ENCODE measurements at regions not wholly inside any gene's neighbourhood (a gene's known extent, or its start where the extent isn't known, plus 50 kb on each side); places are given as distances from the start of the nearest gene placed in this dataset.

DNA sequence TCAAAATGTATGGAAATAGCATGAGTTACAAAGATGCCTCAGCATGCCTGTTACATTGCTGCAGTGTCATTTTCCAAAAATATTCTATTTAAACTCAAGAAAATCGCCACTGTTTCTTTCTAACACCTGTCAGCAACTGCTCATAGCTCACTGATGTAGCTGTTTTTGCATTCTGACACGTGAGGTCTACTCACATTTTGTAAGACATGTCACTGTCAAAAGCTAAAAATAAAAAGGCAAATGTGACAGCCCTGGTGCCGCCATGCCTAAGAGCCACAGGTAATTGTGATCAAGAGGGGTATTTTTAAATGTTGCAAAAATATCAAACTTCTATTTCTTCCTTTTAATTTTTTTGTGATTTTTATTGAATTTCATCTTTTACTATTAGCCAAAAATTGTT is 556.2 kb upstream of the TMPRSS15 start:
- Histone ChIP-seq H3K4me1 (ENCODE audit: control insufficient read depth in 1 of 2, insufficient read depth in 2 of 2, low read length in 2 of 2) (no peaks in the 10 kb centered on the region), H3K36me3 (ENCODE audit: control insufficient read depth in 1 of 2, insufficient read depth in 2 of 2, low read length in 2 of 2) (no peaks in the 10 kb centered on the region), H3K79me1 (ENCODE audit: low read length) (no peaks in the 10 kb centered on the region), H2BK5ac (ENCODE audit: low read depth, low read length, poor library complexity) (no peak overlapping the region), H3K14ac (ENCODE audit: low read length) (no peak overlapping the region), H3K4me2 (ENCODE audit: low read length) (no peak overlapping the region), H3K4ac (ENCODE audit: low read depth, low read length) (no peak overlapping the region), H3K9ac (ENCODE audit: low read length) (no peak overlapping the region), H4K12ac (ENCODE audit: low read depth, low read length) (no peak overlapping the region), H4K91ac (ENCODE audit: low read depth, low read length) (no peak overlapping the region), H3K79me2 (ENCODE audit: control insufficient read depth, insufficient read depth, low read length, poor library complexity) (no peaks in the 10 kb centered on the region), H3K9me3 (ENCODE audit: insufficient read depth, low read depth, low read length) (no peaks in the 10 kb centered on the region), H3K23ac (ENCODE audit: low read length) (no peak overlapping the region), H3K27ac (ENCODE audit: low read depth, low read length) (no peak overlapping the region), H2AFZ (ENCODE audit: insufficient read depth, low read length, poor library complexity) (no peak overlapping the region), H2AK5ac (ENCODE audit: low read length) (no peak overlapping the region), H2BK12ac (ENCODE audit: low read length) (no peak overlapping the region), H3K27me3 (ENCODE audit: insufficient read depth, low read length) (no peaks in the 10 kb centered on the region), H3K18ac (ENCODE audit: low read length) (no peak overlapping the region), H2BK120ac (ENCODE audit: insufficient read depth, low read length, poor library complexity) (no peak overlapping the region), H4K8ac (ENCODE audit: low read depth, low read length) (no peak overlapping the region), H3K4me3 (ENCODE audit: low read depth, low read length) (no peak overlapping the region)
- DNase-seq: no peak
- no CpG with 5 or more reads among the region's 3 CpGs for WGBS (ENCODE audit: extremely low coverage, insufficient coverage, insufficient read length)

DNA sequence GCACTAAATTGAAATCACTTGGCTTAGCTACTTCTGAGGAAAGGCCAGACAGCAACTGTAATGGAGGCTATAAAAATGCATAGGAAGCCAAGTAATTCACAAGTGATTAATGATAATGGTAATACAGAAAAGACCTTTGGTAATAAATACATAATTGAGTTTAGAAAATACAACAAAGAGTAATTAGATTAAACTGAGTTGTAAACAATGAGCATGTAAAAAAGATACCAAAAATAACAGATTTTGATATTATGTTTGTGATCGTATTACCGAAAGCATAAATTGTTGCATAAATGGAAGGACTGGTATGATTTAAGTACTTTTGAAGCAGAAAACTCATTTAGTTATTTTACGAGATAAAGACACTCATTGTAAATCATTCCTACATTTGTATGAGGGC is 556.7 kb upstream of the TMPRSS15 start:
- H2AK5ac ChIP-seq (ENCODE audit: low read length): no peak overlapping the region
- no peaks in the 10 kb centered on the region for H3K27me3 ChIP-seq (ENCODE audit: insufficient read depth, low read length)
- no CpG with 5 or more reads among the region's 3 CpGs for WGBS (ENCODE audit: extremely low coverage, insufficient coverage, insufficient read length)
- H3K4me3 ChIP-seq (ENCODE audit: low read depth, low read length): no peak overlapping the region
- H2BK5ac ChIP-seq (ENCODE audit: low read depth, low read length, poor library complexity): no peak overlapping the region
- no peaks in the 10 kb centered on the region for H3K36me3 ChIP-seq (ENCODE audit: control insufficient read depth in 1 of 2, insufficient read depth in 2 of 2, low read length in 2 of 2)
- no peaks in the 10 kb centered on the region for H3K79me1 ChIP-seq (ENCODE audit: low read length)
- no peak overlapping the region for H3K4me2 ChIP-seq (ENCODE audit: low read length)
- no peak overlapping the region for H4K12ac ChIP-seq (ENCODE audit: low read depth, low read length)
- H3K9ac ChIP-seq (ENCODE audit: low read length): no peak overlapping the region
- no peak overlapping the region for H4K91ac ChIP-seq (ENCODE audit: low read depth, low read length)
- no peak overlapping the region for H3K23ac ChIP-seq (ENCODE audit: low read length)
- H3K79me2 ChIP-seq (ENCODE audit: control insufficient read depth, insufficient read depth, low read length, poor library complexity): no peaks in the 10 kb centered on the region
- no peak overlapping the region for H3K27ac ChIP-seq (ENCODE audit: low read depth, low read length)
- no peak overlapping the region for H2AFZ ChIP-seq (ENCODE audit: insufficient read depth, low read length, poor library complexity)
- no peak overlapping the region for H2BK12ac ChIP-seq (ENCODE audit: low read length)
- no peaks in the 10 kb centered on the region for H3K4me1 ChIP-seq (ENCODE audit: control insufficient read depth in 1 of 2, insufficient read depth in 2 of 2, low read length in 2 of 2)
- no peak overlapping the region for H3K4ac ChIP-seq (ENCODE audit: low read depth, low read length)
- H3K9me3 ChIP-seq (ENCODE audit: insufficient read depth, low read depth, low read length): no peaks in the 10 kb centered on the region
- no peak overlapping the region for H3K14ac ChIP-seq (ENCODE audit: low read length)
- DNase-seq: no peak
- H3K18ac ChIP-seq (ENCODE audit: low read length): no peak overlapping the region
- H4K8ac ChIP-seq (ENCODE audit: low read depth, low read length): no peak overlapping the region
- H2BK120ac ChIP-seq (ENCODE audit: insufficient read depth, low read length, poor library complexity): no peak overlapping the region

DNA sequence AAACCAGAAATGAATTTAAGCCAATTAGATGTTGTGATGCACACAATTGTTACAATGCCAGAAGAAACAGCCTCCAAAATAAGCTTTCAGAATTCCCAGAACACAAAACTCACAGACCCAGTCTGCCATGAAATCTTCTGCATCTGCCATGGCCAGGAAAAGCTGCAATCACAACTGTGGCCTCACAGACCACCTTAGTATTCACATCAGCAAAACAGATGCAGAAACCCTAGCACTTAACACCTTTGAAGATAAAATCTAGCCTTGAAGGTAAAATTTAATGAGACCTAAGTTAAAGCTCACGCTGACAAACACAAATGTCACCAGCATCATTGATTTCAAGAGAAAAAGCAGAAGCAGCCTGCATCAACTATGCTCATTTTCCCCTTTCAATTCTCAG is 566.8 kb upstream of the TMPRSS15 start:
- Histone ChIP-seq H3K4ac (ENCODE audit: low read depth, low read length) (no peak overlapping the region), H3K4me2 (ENCODE audit: low read length) (no peak overlapping the region), H4K91ac (ENCODE audit: low read depth, low read length) (no peak overlapping the region), H4K8ac (ENCODE audit: low read depth, low read length) (no peak overlapping the region), H3K79me1 (ENCODE audit: low read length) (no peaks in the 10 kb centered on the region), H3K4me3 (ENCODE audit: low read depth, low read length) (no peak overlapping the region), H3K9ac (ENCODE audit: low read length) (no peak overlapping the region), H2AFZ (ENCODE audit: insufficient read depth, low read length, poor library complexity) (no peak overlapping the region), H3K27ac (ENCODE audit: low read depth, low read length) (no peak overlapping the region), H2BK120ac (ENCODE audit: insufficient read depth, low read length, poor library complexity) (no peak overlapping the region), H2BK5ac (ENCODE audit: low read depth, low read length, poor library complexity) (no peak overlapping the region), H4K12ac (ENCODE audit: low read depth, low read length) (no peak overlapping the region), H2BK12ac (ENCODE audit: low read length) (no peak overlapping the region), H3K9me3 (ENCODE audit: insufficient read depth, low read depth, low read length) (no peaks in the 10 kb centered on the region), H3K4me1 (ENCODE audit: control insufficient read depth in 1 of 2, insufficient read depth in 2 of 2, low read length in 2 of 2) (no peaks in the 10 kb centered on the region), H3K18ac (ENCODE audit: low read length) (no peak overlapping the region), H2AK5ac (ENCODE audit: low read length) (no peak overlapping the region), H3K79me2 (ENCODE audit: control insufficient read depth, insufficient read depth, low read length, poor library complexity) (no peaks in the 10 kb centered on the region), H3K14ac (ENCODE audit: low read length) (no peak overlapping the region), H3K27me3 (ENCODE audit: insufficient read depth, low read length) (no peaks in the 10 kb centered on the region), H3K36me3 (ENCODE audit: control insufficient read depth in 1 of 2, insufficient read depth in 2 of 2, low read length in 2 of 2) (no peaks in the 10 kb centered on the region), H3K23ac (ENCODE audit: low read length) (no peak overlapping the region)
- WGBS (ENCODE audit: extremely low coverage, insufficient coverage, insufficient read length): no CpG with 5 or more reads among the region's 1 CpG
- no peak for DNase-seq

DNA sequence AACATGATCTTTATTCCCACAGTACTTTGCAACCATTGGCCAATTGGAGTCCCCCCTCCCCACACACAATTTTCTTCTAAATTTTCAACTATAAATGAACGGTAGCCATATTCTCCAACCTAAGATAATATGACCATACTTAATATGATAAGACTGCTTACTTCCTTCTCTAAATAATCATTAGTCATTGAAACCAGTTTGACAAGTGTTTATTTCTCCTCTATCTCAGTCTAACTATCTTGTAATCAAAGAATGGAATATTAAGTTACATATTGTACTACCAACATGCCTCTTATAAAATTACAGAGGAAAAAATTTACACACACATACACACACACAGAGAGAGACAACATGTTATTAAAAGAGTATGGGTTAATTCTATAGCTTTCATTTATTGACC is 567.4 kb upstream of the TMPRSS15 start:
- Histone ChIP-seq H2BK120ac (ENCODE audit: insufficient read depth, low read length, poor library complexity) (no peak overlapping the region), H3K27me3 (ENCODE audit: insufficient read depth, low read length) (no peaks in the 10 kb centered on the region), H3K4me1 (ENCODE audit: control insufficient read depth in 1 of 2, insufficient read depth in 2 of 2, low read length in 2 of 2) (no peaks in the 10 kb centered on the region), H3K36me3 (ENCODE audit: control insufficient read depth in 1 of 2, insufficient read depth in 2 of 2, low read length in 2 of 2) (no peaks in the 10 kb centered on the region), H3K9me3 (ENCODE audit: insufficient read depth, low read depth, low read length) (no peaks in the 10 kb centered on the region), H3K4me2 (ENCODE audit: low read length) (no peak overlapping the region), H2BK5ac (ENCODE audit: low read depth, low read length, poor library complexity) (no peak overlapping the region), H3K79me1 (ENCODE audit: low read length) (no peaks in the 10 kb centered on the region), H2BK12ac (ENCODE audit: low read length) (no peak overlapping the region), H3K79me2 (ENCODE audit: control insufficient read depth, insufficient read depth, low read length, poor library complexity) (no peaks in the 10 kb centered on the region), H2AK5ac (ENCODE audit: low read length) (no peak overlapping the region), H3K9ac (ENCODE audit: low read length) (no peak overlapping the region), H3K18ac (ENCODE audit: low read length) (no peak overlapping the region), H3K27ac (ENCODE audit: low read depth, low read length) (no peak overlapping the region), H3K23ac (ENCODE audit: low read length) (no peak overlapping the region), H4K91ac (ENCODE audit: low read depth, low read length) (no peak overlapping the region), H3K4ac (ENCODE audit: low read depth, low read length) (no peak overlapping the region), H3K14ac (ENCODE audit: low read length) (no peak overlapping the region), H3K4me3 (ENCODE audit: low read depth, low read length) (no peak overlapping the region), H2AFZ (ENCODE audit: insufficient read depth, low read length, poor library complexity) (no peak overlapping the region), H4K8ac (ENCODE audit: low read depth, low read length) (no peak overlapping the region), H4K12ac (ENCODE audit: low read depth, low read length) (no peak overlapping the region)
- no peak for DNase-seq
- WGBS (ENCODE audit: extremely low coverage, insufficient coverage, insufficient read length): no CpG with 5 or more reads among the region's 1 CpG

DNA sequence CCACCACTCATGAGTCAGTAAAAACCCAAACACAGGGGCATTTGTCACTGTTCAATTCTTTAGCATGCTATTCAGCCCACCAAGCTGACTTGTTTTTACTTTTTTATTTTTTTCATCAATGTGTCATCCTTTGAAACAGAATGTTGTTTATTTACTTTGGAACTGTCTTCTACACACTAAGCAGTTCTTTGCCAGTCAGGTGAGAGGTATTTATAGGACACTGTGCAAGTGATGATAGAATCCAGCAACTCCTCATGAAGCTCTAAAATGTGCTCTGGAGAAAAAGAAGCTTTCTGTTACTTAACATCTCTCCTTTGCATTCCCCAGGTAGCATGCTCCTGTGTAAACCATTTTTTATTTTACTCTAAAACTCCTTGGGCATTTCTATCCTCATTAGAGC is 582.0 kb upstream of the TMPRSS15 start:
- Histone ChIP-seq H2BK5ac (ENCODE audit: low read depth, low read length, poor library complexity) (no peak overlapping the region), H4K91ac (ENCODE audit: low read depth, low read length) (no peak overlapping the region), H3K9me3 (ENCODE audit: insufficient read depth, low read depth, low read length) (peaks cover 4% of the 10 kb centered on the region), H3K36me3 (ENCODE audit: control insufficient read depth in 1 of 2, insufficient read depth in 2 of 2, low read length in 2 of 2) (no peaks in the 10 kb centered on the region), H3K4me1 (ENCODE audit: control insufficient read depth in 1 of 2, insufficient read depth in 2 of 2, low read length in 2 of 2) (no peaks in the 10 kb centered on the region), H3K27ac (ENCODE audit: low read depth, low read length) (no peak overlapping the region), H3K14ac (ENCODE audit: low read length) (no peak overlapping the region), H3K4ac (ENCODE audit: low read depth, low read length) (no peak overlapping the region), H3K23ac (ENCODE audit: low read length) (no peak overlapping the region), H2AK5ac (ENCODE audit: low read length) (no peak overlapping the region), H3K79me1 (ENCODE audit: low read length) (no peaks in the 10 kb centered on the region), H3K27me3 (ENCODE audit: insufficient read depth, low read length) (no peaks in the 10 kb centered on the region), H3K4me2 (ENCODE audit: low read length) (no peak overlapping the region), H3K18ac (ENCODE audit: low read length) (no peak overlapping the region), H3K4me3 (ENCODE audit: low read depth, low read length) (no peak overlapping the region), H2BK12ac (ENCODE audit: low read length) (no peak overlapping the region), H4K8ac (ENCODE audit: low read depth, low read length) (no peak overlapping the region), H2AFZ (ENCODE audit: insufficient read depth, low read length, poor library complexity) (no peak overlapping the region), H3K9ac (ENCODE audit: low read length) (no peak overlapping the region), H4K12ac (ENCODE audit: low read depth, low read length) (no peak overlapping the region), H3K79me2 (ENCODE audit: control insufficient read depth, insufficient read depth, low read length, poor library complexity) (no peaks in the 10 kb centered on the region), H2BK120ac (ENCODE audit: insufficient read depth, low read length, poor library complexity) (no peak overlapping the region)
- no peak for DNase-seq
